Neural progenitor cell (in vitro differentiated cells): ENCODE measurements at regions not wholly inside any gene's neighbourhood (a gene's known extent, or its start where the extent isn't known, plus 50 kb on each side); places are given as distances from the start of the nearest gene placed in this dataset.

Experiments
- EZH2 ChIP-seq: fragments of 200-600 bp; sonication (generic); IDR thresholded peaks from 2 replicates; pipeline ENCODE4 v1.6.1; 2017; ENCODE audit warnings: antibody characterized with exemption, mild to moderate bottlenecking, moderate library complexity
- TF ChIP-seq, protein P1 (sequence below): fragments of 200-600 bp; sonication (generic); IDR thresholded peaks from 2 replicates; pipeline ENCODE4 v1.5.1; 2017; ENCODE audit warnings: antibody characterized with exemption, mild to moderate bottlenecking

DNA sequence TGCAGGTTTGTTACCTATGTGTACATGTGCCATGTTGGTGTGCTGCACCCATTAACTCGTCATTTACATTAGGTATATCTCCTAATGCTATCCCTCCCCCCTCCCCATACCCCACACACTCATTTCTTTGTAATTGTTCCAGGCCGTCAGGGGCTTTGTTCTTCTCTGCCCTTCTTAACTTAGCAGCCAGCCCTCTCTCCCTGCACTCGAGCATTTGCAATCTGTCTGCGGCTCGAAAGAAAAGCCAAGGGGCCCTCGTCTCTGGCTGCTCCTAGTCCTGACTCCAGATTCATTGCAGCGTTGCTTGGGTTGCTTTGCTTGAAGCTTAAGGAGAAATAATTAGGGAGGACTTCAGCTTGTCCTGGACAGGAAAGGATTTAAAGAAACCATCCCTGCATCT is 85.7 kb downstream of the ATP1A1 start:
- TF ChIP-seq EZH2, result no peak
- TF ChIP-seq, protein P1, sequence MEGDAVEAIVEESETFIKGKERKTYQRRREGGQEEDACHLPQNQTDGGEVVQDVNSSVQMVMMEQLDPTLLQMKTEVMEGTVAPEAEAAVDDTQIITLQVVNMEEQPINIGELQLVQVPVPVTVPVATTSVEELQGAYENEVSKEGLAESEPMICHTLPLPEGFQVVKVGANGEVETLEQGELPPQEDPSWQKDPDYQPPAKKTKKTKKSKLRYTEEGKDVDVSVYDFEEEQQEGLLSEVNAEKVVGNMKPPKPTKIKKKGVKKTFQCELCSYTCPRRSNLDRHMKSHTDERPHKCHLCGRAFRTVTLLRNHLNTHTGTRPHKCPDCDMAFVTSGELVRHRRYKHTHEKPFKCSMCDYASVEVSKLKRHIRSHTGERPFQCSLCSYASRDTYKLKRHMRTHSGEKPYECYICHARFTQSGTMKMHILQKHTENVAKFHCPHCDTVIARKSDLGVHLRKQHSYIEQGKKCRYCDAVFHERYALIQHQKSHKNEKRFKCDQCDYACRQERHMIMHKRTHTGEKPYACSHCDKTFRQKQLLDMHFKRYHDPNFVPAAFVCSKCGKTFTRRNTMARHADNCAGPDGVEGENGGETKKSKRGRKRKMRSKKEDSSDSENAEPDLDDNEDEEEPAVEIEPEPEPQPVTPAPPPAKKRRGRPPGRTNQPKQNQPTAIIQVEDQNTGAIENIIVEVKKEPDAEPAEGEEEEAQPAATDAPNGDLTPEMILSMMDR, result no peak
